Activated T-cell treated with anti-CD3 and anti-CD28 coated beads, Interleukin-2, amount 50 U/mL, for 4 hours (primary cell): ENCODE measurements at regions not wholly inside any gene's neighbourhood (a gene's known extent, or its start where the extent isn't known, plus 50 kb on each side); places are given as distances from the start of the nearest gene placed in this dataset.
A peak's percentile ranks its signal among the peaks of the same experiment; 100 is the strongest.
"Not testable (repeated sequence)": the region's sequence is repeated elsewhere in the genome, so short reads cannot be mapped to it uniquely, and the experiment has no call there.

ENCODE experiments used
- ATAC-seq, 2 donors: fragments of 200-7000 bp; cut with Tn5 transposase; one replicate each; pipeline ENCODE4 v1.10.0; 2021
- DNase-seq: peaks from one replicate; pipeline ENCODE4 v3.0.0-alpha.2; 2020
- H3K27me3 Mint-ChIP-seq: one replicate; pipeline ENCODE4 v1.8.0; 2021; ENCODE audit warnings: low read depth, mixed read lengths
- H3K36me3 Mint-ChIP-seq: one replicate; pipeline ENCODE4 v1.8.0; 2022; ENCODE audit warnings: mixed read lengths; ENCODE audit not compliant: insufficient read depth
- H3K4me1 Mint-ChIP-seq: one replicate; pipeline ENCODE4 v1.8.0; 2021; ENCODE audit warnings: low read depth, mixed read lengths
- H3K4me3 Mint-ChIP-seq: one replicate; pipeline ENCODE4 v1.8.0; 2021; ENCODE audit warnings: mild to moderate bottlenecking, moderate library complexity, mixed read lengths
- H3K9me3 Mint-ChIP-seq: one replicate; pipeline ENCODE4 v1.8.0; 2021; ENCODE audit warnings: mixed read lengths

GRCh38 chr4:53709693-53710092 is 118.4 kb upstream of the LNX1 start:
- ATAC-seq (no peak), DNase-seq (no peak)
- Mint-ChIP-seq H3K9me3 (no peaks in the 10 kb centered on the region), H3K36me3 (no peaks in the 10 kb centered on the region), H3K27me3 (peaks cover 7% of the 10 kb centered on the region), H3K4me3 (no peak overlapping the region), H3K4me1 (no peaks in the 10 kb centered on the region)

- ATAC-seq (no peak), DNase-seq (no peak)
- H3K36me3 Mint-ChIP-seq = no peaks in the 10 kb centered on the region
- no peaks in the 10 kb centered on the region for H3K9me3 Mint-ChIP-seq
- peaks cover 5% of the 10 kb centered on the region for H3K4me1 Mint-ChIP-seq
- H3K27me3 Mint-ChIP-seq = peaks cover 3% of the 10 kb centered on the region
- no peak overlapping the region for H3K4me3 Mint-ChIP-seq
These were observed 116.2 kb upstream of the LNX1 start for GRCh38 chr4:53707491-53707890.

- no peak overlapping the region for H3K4me3 Mint-ChIP-seq
- H3K27me3 Mint-ChIP-seq = peaks cover 3% of the 10 kb centered on the region
- peaks cover 6% of the 10 kb centered on the region for H3K4me1 Mint-ChIP-seq
- no peaks in the 10 kb centered on the region for H3K9me3 Mint-ChIP-seq
- no peaks in the 10 kb centered on the region for H3K36me3 Mint-ChIP-seq
- DNase-seq (no peak), ATAC-seq (peak in 1 of 2 donors; percentile 18)
These were observed 115.2 kb upstream of the LNX1 start for GRCh38 chr4:53706422-53707032.

GRCh38 chr4:53705972-53706371 is 114.7 kb upstream of the LNX1 start:
- no peak for DNase-seq
- ATAC-seq = no peak
- H3K36me3 Mint-ChIP-seq = no peaks in the 10 kb centered on the region
- H3K4me1 Mint-ChIP-seq = peaks cover 6% of the 10 kb centered on the region
- H3K27me3 Mint-ChIP-seq = peaks cover 3% of the 10 kb centered on the region
- H3K9me3 Mint-ChIP-seq = no peaks in the 10 kb centered on the region
- H3K4me3 Mint-ChIP-seq = no peak overlapping the region

- peaks cover 3% of the 10 kb centered on the region for H3K27me3 Mint-ChIP-seq
- H3K9me3 Mint-ChIP-seq = no peaks in the 10 kb centered on the region
- peaks cover 6% of the 10 kb centered on the region for H3K4me1 Mint-ChIP-seq
- no peak for DNase-seq
- no peak overlapping the region for H3K4me3 Mint-ChIP-seq
- H3K36me3 Mint-ChIP-seq = no peaks in the 10 kb centered on the region
- no peak for ATAC-seq
These were observed 114.0 kb upstream of the LNX1 start for GRCh38 chr4:53705151-53705764.

- no peak for DNase-seq
- peaks cover 3% of the 10 kb centered on the region for H3K27me3 Mint-ChIP-seq
- H3K36me3 Mint-ChIP-seq = no peaks in the 10 kb centered on the region
- no peak overlapping the region for H3K4me3 Mint-ChIP-seq
- ATAC-seq = no peak
- H3K9me3 Mint-ChIP-seq = no peaks in the 10 kb centered on the region
- H3K4me1 Mint-ChIP-seq = peaks cover 6% of the 10 kb centered on the region
These were observed 113.0 kb upstream of the LNX1 start for GRCh38 chr4:53704329-53704728.

- DNase-seq (no peak), ATAC-seq (no peak)
- Mint-ChIP-seq H3K36me3 (no peaks in the 10 kb centered on the region), H3K4me3 (no peak overlapping the region), H3K4me1 (peaks cover 6% of the 10 kb centered on the region), H3K27me3 (peaks cover 5% of the 10 kb centered on the region), H3K9me3 (no peaks in the 10 kb centered on the region)
These were observed 112.0 kb upstream of the LNX1 start for GRCh38 chr4:53703267-53703655.

GRCh38 chr4:53702334-53703266 is 111.3 kb upstream of the LNX1 start:
- H3K9me3 Mint-ChIP-seq = no peaks in the 10 kb centered on the region
- peak overlapping the region; percentile 19 for H3K4me3 Mint-ChIP-seq
- peaks cover 5% of the 10 kb centered on the region for H3K27me3 Mint-ChIP-seq
- peaks cover 6% of the 10 kb centered on the region for H3K4me1 Mint-ChIP-seq
- DNase-seq (no peak), ATAC-seq (peak; percentile 23 to 52)
- no peaks in the 10 kb centered on the region for H3K36me3 Mint-ChIP-seq

GRCh38 chr4:53701260-53701659 is 110.0 kb upstream of the LNX1 start:
- not testable (repeated sequence) for H3K27me3 Mint-ChIP-seq, DNase-seq, H3K36me3 Mint-ChIP-seq, H3K4me3 Mint-ChIP-seq, H3K9me3 Mint-ChIP-seq, ATAC-seq, H3K4me1 Mint-ChIP-seq

- not testable (repeated sequence) for H3K9me3 Mint-ChIP-seq, H3K4me1 Mint-ChIP-seq, H3K4me3 Mint-ChIP-seq, H3K36me3 Mint-ChIP-seq, DNase-seq, H3K27me3 Mint-ChIP-seq, ATAC-seq
These were observed 108.0 kb upstream of the LNX1 start for GRCh38 chr4:53699310-53699709.

GRCh38 chr4:53697016-53697685 is 105.9 kb upstream of the LNX1 start:
- Mint-ChIP-seq H3K36me3 (no peaks in the 10 kb centered on the region), H3K4me1 (no peaks in the 10 kb centered on the region), H3K27me3 (peaks cover 2% of the 10 kb centered on the region), H3K9me3 (no peaks in the 10 kb centered on the region), H3K4me3 (no peak overlapping the region)
- ATAC-seq (no peak), DNase-seq (no peak)

- Mint-ChIP-seq H3K4me1 (no peaks in the 10 kb centered on the region), H3K27me3 (peaks cover 2% of the 10 kb centered on the region), H3K4me3 (no peak overlapping the region), H3K36me3 (no peaks in the 10 kb centered on the region), H3K9me3 (no peaks in the 10 kb centered on the region)
- ATAC-seq (no peak), DNase-seq (no peak)
These were observed 104.5 kb upstream of the LNX1 start for GRCh38 chr4:53695540-53696463.

- Mint-ChIP-seq H3K4me1 (no peaks in the 10 kb centered on the region), H3K9me3 (no peaks in the 10 kb centered on the region), H3K36me3 (no peaks in the 10 kb centered on the region), H3K4me3 (no peak overlapping the region), H3K27me3 (peaks cover 12% of the 10 kb centered on the region)
- DNase-seq (no peak), ATAC-seq (no peak)
These were observed 103.4 kb upstream of the LNX1 start for GRCh38 chr4:53694666-53695065.
